BE2C (cell line): ENCODE measurements at regions not wholly inside any gene's neighbourhood (a gene's known extent, or its start where the extent isn't known, plus 50 kb on each side); places are given as distances from the start of the nearest gene placed in this dataset.

Experiments used
- DNase-seq: peaks from one replicate; pipeline ENCODE4 v3.0.0-alpha.2; 2020
- H3K27me3 ChIP-seq: fragments of 250-450 bp; sonication (Bioruptor Pico); 2 replicates; pipeline ENCODE4 v1.5.1; 2020; ENCODE audit warnings: mild to moderate bottlenecking
- H3K36me3 ChIP-seq: fragments of 250-450 bp; sonication (Bioruptor Pico); 2 replicates; pipeline ENCODE4 v1.5.1; 2020; ENCODE audit warnings: mild to moderate bottlenecking
- H3K4me1 ChIP-seq: fragments of 250-450 bp; sonication (Bioruptor Pico); 2 replicates; pipeline ENCODE4 v1.5.1; 2020
- H3K4me3 ChIP-seq: 2 replicates; pipeline ENCODE4 v1.5.1; 2011; ENCODE audit warnings: low read depth, low read length
- H3K9me3 ChIP-seq: fragments of 250-450 bp; sonication (Bioruptor Pico); 2 replicates; pipeline ENCODE4 v1.5.1; 2020
- CTCF ChIP-seq: IDR thresholded peaks from 2 replicates; pipeline ENCODE4 v1.5.1; 2012; ENCODE audit warnings: mild to moderate bottlenecking, low read depth, low read length

GRCh38 chr7:123367484-123368122, 166.8 kb downstream of the IQUB start:
- peak; percentile 53 for DNase-seq
- Histone ChIP-seq H3K27me3 (no peaks in the 10 kb centered on the region), H3K9me3 (no peaks in the 10 kb centered on the region), H3K4me3 (no peak overlapping the region), H3K4me1 (peaks cover 10% of the 10 kb centered on the region; the same call in 1 of the 2 replicates), H3K36me3 (no peaks in the 10 kb centered on the region)
- TF ChIP-seq CTCF, result peak; percentile 86

DNA sequence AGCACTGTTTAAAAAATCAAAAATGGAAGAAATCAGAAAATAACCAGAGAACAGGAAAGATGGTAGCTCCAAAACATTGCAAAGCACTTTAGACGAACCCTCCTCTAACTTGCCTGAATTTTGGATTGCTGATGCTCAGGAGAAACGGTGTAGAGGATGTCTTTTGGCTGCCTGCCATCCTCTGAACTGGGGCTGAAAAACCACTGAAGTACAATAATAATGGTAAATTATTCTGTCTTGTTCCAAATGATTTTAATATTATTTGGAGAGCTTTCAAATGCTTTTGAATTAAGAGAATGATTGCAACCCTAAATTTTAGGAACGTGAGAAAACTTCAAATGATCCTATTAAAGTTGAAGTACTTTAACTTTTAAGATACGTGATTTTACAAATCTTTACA, 167.3 kb upstream of the SLC13A1 start:
- peak; percentile 10 for DNase-seq
- peaks cover 10% of the 10 kb centered on the region for H3K4me1 ChIP-seq
- no peak for TF ChIP-seq CTCF
- H3K9me3 ChIP-seq, result no peaks in the 10 kb centered on the region
- no peaks in the 10 kb centered on the region for H3K27me3 ChIP-seq
- H3K36me3 ChIP-seq, result no peaks in the 10 kb centered on the region
- H3K4me3 ChIP-seq, result no peak overlapping the region

GRCh38 chr7:123366626-123367025, 166.9 kb upstream of the SLC13A1 start:
- DNase-seq, result no peak
- Histone ChIP-seq H3K27me3 (no peaks in the 10 kb centered on the region), H3K4me1 (peaks cover 14% of the 10 kb centered on the region), H3K9me3 (no peaks in the 10 kb centered on the region), H3K36me3 (no peaks in the 10 kb centered on the region), H3K4me3 (no peak overlapping the region)
- TF ChIP-seq CTCF, result no peak

DNA sequence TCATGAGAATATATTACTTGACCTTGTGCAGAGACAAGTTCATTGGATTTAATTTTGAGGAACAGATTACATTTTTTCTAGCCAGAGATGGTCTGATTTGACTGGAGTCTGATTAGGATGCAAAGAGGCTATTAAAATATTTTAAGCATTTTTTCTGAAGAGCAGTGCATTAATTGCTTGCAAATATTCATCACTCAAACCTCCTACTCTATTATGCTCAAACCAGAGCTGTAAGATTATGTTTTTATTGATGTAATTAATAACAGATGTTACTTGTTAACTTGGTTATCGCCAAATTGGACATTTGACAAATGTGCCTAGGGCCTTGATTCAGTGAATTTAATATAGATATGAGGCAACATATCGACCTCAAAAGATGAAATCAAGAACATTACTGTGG, 160.9 kb upstream of the SLC13A1 start:
- H3K4me3 ChIP-seq, result peak overlapping the region; percentile 8; the same call in 1 of the 2 replicates
- no peaks in the 10 kb centered on the region for H3K9me3 ChIP-seq
- no peak for TF ChIP-seq CTCF
- H3K36me3 ChIP-seq, result no peaks in the 10 kb centered on the region
- H3K27me3 ChIP-seq, result no peaks in the 10 kb centered on the region
- DNase-seq, result no peak
- H3K4me1 ChIP-seq, result peaks cover 28% of the 10 kb centered on the region

DNA sequence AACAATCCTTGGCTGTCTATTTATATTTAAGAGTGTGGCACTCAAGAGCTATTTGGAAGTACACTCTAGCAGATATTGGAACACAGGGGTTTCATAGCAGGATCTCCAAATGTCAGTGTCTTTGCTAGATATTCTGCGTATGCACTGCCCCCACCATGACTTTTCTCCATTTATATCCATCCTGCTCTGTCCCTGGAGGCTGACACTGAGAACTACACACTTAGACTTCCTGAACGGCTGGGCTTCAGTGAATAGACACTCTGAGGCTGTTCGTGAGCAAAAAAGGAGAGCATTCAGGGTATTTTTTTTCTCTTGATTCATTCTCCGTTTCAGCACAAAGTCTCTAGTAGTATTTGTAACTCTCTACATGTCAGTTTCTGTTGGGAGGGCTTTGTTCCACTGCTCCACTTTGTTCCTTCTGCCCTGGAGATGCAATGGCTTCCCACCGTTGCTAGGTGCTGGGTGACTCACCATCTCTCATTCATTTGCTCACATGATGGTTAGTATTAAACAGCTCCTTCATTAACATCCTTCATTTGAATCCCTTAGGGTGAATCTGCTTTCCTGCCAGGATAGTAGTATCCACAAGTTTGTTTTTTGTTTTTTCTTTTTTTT, 155.9 kb upstream of the SLC13A1 start:
- H3K27me3 ChIP-seq, result no peaks in the 10 kb centered on the region
- peak; percentile 49 for DNase-seq
- no peaks in the 10 kb centered on the region for H3K36me3 ChIP-seq

More for the DNA sequence above, 155.9 kb upstream of the SLC13A1 start:
- H3K4me3 ChIP-seq, result peak overlapping the region; percentile 38
- H3K4me1 ChIP-seq, result peaks cover 21% of the 10 kb centered on the region
- H3K9me3 ChIP-seq, result no peaks in the 10 kb centered on the region
- peak; percentile 55 for TF ChIP-seq CTCF
